T follicular helper cell (primary cell): ENCODE measurements at regions not wholly inside any gene's neighbourhood (a gene's known extent, or its start where the extent isn't known, plus 50 kb on each side); places are given as distances from the start of the nearest gene placed in this dataset.

Source experiments
- DNase-seq: peaks from one replicate; pipeline ENCODE4 v3.0.0-alpha.2; 2020; ENCODE audit warnings: low read depth

DNA sequence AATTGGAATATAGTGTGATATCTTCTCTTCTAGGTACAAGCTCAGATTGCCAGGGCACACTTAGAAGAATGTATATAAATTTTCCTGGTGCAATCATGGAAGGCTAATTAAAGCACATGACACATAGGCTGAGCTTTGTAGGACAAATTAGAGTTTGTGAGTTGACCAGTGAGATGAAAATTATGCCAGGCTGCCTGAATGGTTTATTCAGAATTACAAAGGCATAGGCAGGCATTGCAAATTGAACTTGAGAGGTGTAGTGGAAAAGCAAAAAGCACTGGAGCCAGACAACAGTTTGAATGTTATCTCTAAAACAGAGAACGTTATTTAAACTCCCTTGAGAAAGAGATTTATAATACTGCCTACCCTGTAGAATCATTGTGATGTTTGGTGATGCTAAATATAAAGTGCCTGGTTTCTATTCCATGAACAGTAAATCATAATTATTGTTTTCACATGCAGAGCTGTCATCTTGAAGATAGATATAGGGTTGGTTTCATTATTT lies 712.1 kb downstream of the TBC1D32 start:
- DNase-seq: no peak

DNA sequence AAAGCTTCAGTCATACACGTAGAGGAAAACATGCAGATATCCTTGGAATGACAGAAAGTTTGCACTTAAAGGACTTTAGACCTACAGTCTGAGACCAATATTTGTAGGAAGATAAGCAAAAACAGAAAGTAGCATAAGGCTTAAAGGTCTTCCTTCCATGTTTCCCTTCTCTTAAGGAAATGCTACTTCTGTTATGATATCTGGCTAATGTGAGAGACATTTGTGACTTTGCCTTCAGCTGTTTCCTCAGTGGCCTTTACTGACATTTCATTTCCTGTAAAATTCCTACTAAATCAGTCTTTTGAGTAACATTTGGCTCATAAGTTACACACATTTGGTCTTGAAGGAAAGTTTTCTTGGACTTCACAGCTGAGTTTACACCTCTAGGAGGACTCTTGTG lies 713.4 kb downstream of the TBC1D32 start:
- no peak for DNase-seq

DNA sequence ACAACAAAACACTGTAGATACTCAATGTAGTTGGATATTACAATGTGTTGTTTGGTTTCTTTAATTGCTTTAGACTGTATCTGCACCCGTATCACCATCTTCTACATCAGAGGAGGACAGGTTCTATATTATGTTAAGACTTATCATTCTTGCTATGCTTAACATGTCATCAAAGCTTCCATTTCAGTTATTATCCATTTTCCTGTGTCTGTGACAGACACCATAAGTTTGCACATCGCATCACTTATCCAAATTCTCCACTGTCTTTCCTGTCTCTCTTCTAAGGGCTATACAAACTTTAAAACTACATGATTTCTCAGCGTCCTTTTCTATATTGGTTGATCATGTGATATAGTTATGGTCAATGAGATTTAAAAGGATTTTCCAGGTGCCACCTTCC lies 719.0 kb downstream of the TBC1D32 start:
- no peak for DNase-seq

DNA sequence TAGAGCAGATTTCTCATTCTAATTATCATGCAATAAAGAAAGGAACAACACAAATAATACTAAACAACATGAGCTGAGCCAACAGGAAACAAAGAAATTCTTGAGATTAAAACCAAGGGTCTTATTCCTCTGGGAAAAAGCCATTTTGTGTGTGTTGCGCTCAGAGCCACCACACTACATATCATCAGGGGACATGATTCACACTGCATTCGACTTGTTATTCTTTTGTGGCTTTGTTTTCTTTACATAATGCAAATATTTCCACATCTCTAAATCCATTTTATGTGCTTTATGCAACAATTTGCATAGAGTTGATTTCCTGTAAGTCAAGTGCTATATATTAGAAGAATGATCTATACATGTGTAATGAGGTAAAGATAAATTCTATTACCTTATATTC lies 719.6 kb downstream of the TBC1D32 start:
- DNase-seq: no peak

DNA sequence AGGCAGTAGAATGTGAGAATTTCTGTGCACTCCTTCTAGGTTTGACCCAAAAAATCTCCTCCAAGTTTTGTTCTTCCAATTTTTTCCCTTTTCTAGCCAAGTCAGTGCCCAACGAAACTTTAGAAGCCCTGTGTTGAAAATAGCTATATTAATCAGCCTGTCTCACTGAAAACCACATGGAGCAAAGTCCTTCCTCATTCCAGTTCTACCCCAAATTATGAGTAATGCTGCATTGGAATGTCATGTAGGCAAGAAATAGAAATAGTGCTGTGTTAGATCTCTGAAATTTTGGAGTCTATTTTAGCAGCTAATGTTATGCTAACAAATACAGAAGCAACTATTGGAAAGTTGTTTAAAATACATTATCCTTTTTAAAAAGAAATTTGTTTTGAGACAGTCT lies 725.5 kb downstream of the TBC1D32 start:
- DNase-seq: no peak

DNA sequence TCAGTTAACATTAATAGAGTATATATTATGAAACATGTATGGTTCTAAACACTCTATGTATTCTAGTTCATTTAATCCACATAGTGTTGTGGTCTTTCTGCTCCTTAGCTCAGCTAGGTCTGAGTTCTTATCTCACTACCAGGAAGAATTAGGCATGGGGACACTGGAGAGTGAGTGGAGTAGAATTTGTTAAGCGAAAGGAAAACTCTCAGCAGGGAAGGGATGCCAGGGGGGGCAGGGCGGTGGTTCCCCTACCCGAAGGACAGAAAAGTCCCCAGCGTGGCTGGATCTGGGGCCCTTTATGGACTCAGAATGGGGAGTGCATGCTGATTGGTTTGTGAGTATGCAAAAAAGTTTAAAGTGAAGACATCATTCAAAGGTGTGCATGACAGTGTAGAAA lies 727.5 kb downstream of the TBC1D32 start:
- DNase-seq: no peak

DNA sequence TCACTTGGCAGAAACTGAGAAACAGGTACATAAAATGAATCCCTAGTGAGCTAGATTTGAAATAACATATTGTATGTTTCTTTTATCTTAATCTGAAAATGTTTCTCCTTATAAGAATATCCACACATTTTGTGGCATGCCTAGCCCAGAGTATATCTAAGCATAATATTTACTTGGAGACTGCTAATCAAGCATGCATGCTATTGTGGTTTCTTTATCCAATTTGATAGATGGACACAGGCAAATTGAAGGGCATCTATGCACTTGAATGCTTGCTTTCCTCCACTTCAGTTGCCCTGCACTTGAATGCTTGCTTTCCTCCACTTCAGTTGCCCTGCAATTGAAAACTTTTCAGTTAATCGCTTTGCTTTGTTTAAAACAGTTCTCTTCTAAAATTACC lies 729.8 kb downstream of the TBC1D32 start:
- DNase-seq: no peak

DNA sequence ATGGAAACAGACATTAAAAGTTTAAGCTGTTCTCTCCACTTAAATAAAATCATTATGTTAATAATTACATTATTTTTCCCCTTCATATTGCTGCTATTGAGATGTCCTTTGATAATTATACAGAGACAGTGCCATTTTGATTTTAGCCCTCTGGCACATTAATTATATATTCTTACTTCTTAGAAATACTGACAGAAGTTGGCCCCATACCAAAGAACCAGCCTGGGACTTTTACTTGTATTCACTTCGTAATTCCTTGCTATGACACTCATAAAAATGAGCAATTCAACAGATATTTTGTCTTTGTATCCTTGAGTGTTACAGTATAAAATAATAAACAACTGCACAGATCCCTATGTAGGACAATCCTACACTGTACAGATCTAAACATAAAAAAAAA lies 743.7 kb downstream of the TBC1D32 start:
- DNase-seq: no peak

DNA sequence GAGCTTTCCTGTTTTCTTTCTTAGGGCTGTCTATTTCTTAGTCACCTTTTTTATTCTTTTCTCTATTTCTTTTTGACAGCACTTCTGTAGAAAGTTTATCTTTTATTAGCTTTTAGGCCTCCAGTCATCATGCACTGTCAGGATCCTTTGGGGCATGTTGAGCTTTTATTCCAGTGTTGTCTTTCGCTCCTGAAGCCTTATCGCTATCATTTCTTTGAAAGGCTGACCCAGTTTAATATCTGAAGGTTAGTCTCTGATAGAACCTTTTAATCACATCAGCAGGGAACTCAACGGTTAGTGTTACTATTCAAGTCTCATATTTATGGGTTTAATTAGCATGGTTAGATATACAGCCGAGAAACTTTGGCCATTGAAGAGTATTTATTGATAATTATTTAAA lies 745.9 kb downstream of the TBC1D32 start:
- no peak for DNase-seq

DNA sequence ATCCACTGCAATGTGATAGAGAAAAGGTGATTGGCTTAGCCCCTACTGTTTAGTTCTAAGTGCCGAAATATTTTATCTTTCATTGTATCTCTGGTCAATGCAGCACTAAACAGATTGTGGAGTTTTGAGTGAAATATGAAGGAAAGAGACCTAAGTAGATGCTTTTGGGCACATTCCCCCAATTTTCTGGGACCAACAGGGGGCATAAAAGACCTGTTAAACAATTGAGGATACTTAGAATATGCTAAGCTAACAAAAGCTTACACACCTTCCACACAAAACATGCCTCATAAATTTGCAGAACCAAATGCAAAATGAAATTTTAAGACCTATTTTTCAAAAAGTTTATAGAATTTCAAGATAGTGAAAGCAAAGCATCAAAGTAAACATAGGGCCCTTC lies 746.9 kb downstream of the TBC1D32 start:
- DNase-seq: no peak

DNA sequence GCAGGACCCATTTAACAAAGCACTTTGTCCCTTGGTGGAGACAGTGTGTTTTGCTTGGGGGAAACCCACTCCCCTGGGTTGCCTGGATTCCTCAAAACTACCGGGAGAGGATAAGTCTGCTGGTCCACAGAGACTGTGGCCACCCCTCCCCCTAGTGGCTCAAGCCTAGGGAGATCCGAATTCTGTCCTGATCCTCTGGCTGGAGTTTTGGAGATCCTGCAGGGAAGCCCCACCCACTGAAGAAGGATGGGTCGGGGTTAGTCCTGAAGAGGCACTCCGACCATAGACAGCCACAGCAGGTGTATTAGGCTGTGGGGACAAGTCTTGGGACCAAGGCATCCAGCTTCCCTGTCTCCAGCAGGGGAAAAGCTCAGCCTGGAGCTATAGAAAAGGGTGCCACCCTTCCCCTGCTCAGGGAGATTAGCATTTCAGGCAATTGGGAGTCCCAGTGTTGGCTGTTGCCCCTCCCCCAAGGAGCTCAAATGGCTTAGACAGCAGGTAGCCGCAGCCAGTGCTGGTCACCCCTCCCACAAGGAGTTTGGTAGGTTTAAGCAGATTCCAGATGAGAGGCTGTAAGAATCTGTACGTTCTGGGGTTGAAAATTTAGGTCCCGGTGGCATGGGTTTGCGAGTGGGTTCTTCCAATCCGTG lies 750.0 kb downstream of the TBC1D32 start:
- DNase-seq: no peak

DNA sequence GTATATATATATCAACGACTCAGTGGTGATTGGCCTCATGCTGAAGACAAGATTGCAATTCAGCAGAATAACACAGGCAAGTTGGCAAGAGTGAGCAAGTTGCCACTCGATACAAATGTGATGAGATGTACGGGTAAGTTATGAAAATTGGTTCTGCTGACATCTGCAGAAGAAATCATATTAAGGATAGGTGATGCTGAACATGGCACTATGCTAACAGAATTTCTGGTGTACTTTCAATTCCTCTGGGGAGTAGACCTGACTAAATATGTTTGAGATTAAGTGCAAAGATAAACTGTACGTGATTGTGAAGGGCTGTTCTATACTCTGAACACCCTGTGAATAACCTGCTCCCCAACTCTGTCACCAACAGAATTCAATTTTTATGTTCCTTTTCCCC lies 758.2 kb downstream of the TBC1D32 start:
- DNase-seq: no peak

DNA sequence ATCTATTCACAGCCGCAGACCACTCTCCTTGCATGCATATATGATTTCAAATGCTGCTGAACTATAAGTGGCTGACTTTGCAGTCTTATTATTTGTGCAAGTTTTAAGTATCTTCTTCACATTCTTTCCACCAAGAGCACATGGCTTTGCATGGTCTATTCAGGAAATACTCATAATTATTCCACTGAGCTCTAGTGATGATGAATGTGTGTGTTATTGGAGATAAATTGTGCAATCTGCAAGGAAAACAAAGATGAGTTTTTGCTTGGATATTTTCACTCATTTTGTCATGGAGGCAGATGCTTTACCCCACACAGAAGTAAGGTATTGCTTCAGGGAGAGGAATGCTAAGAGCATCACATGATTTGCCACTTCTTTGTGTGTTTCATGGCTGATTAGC lies 764.6 kb downstream of the TBC1D32 start:
- DNase-seq: no peak

DNA sequence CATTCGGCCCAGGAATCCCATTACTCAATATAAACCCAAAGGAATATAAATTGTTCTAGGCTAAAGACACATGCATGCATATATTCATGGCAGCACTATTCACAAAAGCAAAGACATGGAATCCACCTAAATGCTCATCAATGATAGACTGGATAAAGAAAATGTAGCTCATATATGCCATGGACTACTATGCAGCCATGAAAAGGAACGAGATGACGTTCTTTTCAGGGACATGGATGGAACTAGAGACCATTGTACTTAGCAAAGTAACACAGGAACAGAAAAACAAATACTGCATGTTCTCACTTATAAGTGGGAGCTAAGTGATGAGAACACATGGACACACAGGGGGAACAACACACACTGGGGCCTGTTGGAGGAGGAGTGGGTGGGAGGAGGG lies 769.5 kb downstream of the TBC1D32 start:
- DNase-seq: no peak

DNA sequence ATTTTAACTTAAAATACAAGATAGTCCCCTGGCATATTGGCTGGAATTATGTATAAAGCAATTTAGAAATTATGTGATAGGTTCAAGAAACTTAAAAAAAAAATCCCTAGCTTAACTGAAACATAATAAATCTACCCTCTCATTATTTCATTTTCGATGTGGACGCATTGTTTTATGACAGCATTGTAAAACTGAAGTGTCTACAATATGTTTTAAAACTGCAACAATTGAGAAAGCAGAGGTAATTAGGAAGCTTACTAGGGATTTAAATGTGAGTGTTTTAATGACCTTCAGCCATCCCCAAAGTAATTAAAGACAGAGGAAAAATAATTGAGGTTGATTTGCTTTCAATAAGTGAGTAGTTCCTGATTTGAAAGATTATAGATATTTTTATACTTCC lies 776.0 kb downstream of the TBC1D32 start:
- no peak for DNase-seq

DNA sequence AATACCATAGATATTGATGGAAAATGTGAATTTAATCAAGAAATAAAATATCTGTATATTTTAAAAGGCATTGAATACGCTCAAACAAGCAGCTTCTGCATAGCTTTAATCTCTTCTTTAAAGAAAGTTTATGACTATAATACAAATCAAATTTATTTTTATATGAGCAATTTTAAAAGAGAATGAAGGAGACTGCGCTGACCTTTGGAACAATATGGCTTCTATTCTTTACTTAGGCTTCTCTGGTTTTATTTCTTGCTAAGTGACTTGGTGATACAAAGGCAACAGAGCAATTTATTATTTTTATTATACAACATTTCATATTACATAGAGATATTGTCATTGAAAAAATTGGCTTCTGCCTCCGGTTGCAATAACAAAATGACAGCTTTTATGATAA lies 776.7 kb downstream of the TBC1D32 start:
- DNase-seq: no peak

DNA sequence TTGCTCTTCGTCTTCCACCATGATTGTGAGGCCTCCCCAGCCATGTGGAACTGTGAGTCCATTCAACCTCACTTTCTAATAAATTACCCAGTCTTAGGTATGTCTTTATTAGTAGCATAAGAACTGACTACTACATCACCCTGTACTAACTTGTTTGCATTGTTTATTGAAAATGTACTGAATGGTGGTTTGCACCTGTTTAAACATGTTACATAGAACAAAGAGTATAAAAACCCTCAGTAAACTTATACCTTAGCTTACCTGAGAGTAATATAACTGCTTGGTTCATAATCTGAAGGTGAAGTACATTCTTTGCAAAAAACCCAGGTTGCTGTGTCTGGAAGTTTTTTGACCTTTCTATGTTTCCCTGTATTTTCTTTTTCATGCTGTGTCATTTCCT lies 777.8 kb downstream of the TBC1D32 start:
- no peak for DNase-seq

DNA sequence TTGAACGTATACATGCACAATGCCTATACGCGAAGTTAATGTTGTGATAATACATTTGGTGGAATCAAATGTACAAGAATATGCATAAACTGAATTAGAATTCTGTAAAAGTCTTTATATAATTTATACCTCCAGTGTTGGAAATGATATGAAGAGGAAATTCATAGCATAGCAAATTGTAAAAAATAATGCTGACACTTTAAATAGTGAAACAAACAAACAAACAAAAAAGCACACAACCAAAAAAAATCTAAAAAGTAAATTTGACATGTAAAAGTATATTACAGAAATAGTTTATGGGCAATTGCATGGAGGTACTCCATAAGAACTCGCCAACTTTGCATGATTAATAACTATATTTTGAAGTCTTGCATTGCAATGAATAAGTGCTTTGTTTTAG lies 780.9 kb downstream of the TBC1D32 start:
- no peak for DNase-seq

DNA sequence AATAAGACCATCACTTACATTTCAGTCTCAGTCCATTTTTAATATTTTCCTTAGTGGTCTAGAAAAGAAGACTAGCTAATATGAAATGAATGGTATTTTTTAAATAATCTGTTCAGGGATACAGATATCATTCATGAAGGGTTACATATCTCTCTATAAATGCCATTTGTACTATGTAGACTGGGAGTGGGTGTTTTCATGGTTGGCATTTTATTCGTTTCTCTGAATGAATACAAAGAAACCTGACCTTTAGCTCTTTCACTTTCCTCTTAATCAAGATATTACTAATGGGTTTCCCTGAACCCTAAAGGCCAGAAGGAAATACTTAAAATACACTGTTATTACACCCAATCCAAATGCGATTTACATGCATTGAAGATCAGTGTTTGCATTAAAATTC lies 788.9 kb downstream of the TBC1D32 start:
- DNase-seq: no peak

DNA sequence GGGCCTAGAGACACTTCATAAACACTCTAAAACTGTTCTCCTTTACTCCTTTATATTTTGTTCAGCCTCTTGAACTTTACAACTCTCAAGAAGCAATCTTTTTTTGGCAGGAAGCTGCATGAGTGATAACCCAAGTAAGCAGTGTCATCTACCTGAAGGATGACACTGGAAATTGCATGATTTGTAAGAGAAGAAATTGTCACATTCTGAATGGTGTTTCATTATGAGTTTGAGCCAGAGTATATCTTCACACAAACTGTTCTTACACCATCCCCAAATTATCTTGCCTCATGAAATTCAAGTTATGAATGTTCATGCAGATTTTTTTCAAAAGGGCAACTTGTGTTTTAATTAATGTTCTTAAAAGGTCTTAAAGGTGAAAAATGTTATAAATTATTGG lies 799.3 kb downstream of the TBC1D32 start:
- no peak for DNase-seq

DNA sequence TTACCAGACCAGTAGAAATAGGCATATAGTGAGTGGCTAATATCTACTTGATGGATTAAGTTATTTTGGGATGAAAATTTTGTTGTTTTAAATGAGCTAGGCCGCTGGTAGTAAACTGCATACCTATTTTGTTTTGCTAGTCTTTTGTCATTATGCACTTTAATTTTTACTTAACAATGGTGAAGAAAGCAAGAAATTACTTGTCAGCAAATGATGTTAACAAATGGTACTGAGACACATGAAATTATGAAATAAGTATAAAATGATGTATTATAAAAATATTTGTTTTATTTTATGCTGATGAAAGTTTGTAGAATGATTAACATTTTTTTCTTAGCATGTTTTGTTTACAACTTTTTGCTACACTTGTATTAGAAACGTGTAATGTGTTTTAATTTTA lies 807.7 kb downstream of the TBC1D32 start:
- DNase-seq: no peak

DNA sequence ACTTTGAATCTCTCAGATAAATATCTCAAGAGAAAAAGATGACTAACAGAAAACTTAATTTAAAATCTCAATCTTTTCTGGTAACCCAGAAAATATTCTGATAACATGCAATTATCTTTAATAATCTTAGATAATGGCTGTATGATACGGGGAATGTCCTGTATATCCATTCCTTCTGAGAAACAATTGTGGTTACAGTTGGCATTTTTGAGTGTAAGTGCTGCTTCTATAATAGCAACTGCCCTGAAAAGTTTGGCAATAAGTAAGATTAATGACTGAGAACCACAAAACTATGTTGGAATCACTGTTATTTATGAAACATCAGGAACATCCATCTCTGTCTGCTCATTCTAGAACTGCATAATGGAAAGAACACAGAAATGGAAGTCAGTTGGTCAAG lies 819.7 kb downstream of the TBC1D32 start:
- DNase-seq: no peak

DNA sequence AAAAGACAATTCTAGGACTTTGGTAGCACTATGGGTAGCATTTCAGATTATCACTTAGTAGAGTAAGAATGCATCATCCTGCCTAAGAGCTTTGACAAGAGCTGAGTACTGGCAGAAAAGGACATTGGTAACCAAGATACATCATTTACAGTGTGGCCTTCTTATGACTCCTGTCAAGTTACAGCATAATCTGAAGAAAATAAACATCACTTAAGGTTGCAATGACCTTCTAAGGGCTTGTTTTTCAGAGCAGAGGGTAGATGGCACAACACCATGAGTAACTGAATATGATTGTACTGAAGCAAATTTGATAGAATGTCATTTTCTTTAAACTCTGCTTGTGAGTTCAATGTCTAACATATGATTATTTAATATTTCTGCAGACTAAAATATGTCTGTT lies 822.6 kb downstream of the TBC1D32 start:
- no peak for DNase-seq

DNA sequence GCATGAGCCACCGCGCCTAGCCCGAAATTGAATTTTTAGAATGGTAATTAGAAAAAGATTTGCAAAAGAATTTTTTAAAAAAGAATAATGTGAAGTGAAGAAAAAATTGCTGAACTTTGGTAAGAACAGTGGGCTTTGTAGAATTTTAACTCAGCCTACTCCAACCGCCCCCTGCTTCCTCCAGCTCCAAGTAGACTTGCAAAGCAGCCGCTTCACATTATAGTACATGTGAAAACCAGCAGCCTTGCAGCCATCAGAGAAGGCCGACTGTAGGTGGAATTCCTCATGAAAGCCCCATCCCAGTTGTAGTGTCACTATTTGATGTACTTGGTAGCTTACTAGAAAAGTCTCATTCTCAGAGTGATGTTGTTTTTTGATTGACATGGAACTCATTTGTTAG lies 835.6 kb downstream of the TBC1D32 start:
- DNase-seq: no peak

DNA sequence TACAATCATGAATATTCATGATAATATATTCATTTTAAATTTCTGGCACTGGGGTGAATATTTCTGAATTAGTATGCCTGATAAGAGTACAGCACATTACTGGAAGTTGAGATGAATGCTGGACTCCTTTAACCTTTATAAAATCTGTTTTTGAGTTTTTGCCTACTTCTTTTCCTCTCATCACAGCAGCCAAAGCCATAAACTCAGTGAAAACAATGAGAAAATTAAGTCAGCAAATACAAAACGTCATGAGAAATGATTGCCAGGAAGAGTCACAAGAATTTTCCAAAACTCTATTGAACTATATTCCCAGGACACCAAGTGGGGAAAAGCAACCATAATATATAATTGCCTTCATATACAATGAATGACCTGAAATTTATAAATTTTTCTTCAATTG lies 837.6 kb downstream of the TBC1D32 start:
- DNase-seq: no peak
